ENCODE measurements at regions not wholly inside any gene's neighbourhood (a gene's known extent, or its start where the extent isn't known, plus 50 kb on each side); places are given as distances from the start of the nearest gene placed in this dataset.
"Not testable (repeated sequence)": the region's sequence is repeated elsewhere in the genome, so short reads cannot be mapped to it uniquely, and the experiment has no call there.

DNA sequence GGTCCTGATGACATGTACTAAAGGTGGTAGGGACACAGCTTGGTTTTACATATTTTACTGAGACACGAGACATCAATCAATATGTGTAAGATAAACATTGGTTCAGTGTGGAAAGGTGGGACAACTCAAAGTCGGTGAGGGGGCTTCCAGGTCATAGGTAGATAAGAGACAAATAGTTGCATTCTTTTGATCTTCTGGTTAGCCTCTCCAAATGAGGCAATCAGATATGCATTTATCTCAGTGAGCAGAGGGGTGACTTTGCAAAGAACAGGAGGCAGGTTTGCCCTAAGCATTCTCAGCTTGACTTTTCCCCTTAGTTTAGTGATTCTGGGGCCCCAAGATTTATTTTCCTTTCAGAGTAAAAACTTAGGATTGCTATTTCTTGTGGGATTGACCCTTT, 706.9 kb downstream of the GLUD2 start:
- no peaks in the 10 kb centered on the region for H3K4me1 ChIP-seq
- H3K27ac ChIP-seq (replicated peaks), result no peak overlapping the region
- DNase-seq, result no peak
- intact Hi-C loops (cut with micrococcal nuclease), result no loop called here
- no peaks in the 10 kb centered on the region for H3K9me3 ChIP-seq (replicated peaks)
- H3K27me3 ChIP-seq (ENCODE audit: low read depth), result no peaks in the 10 kb centered on the region
- H3K4me3 ChIP-seq, result no peak overlapping the region
- TF ChIP-seq, protein P1, sequence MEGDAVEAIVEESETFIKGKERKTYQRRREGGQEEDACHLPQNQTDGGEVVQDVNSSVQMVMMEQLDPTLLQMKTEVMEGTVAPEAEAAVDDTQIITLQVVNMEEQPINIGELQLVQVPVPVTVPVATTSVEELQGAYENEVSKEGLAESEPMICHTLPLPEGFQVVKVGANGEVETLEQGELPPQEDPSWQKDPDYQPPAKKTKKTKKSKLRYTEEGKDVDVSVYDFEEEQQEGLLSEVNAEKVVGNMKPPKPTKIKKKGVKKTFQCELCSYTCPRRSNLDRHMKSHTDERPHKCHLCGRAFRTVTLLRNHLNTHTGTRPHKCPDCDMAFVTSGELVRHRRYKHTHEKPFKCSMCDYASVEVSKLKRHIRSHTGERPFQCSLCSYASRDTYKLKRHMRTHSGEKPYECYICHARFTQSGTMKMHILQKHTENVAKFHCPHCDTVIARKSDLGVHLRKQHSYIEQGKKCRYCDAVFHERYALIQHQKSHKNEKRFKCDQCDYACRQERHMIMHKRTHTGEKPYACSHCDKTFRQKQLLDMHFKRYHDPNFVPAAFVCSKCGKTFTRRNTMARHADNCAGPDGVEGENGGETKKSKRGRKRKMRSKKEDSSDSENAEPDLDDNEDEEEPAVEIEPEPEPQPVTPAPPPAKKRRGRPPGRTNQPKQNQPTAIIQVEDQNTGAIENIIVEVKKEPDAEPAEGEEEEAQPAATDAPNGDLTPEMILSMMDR (IDR thresholded peaks at IDR 0.05; ENCODE audit: borderline replicate concordance), result no peak
- H3K36me3 ChIP-seq, result no peaks in the 10 kb centered on the region

GRCh38 chrX:121755541-121755940, 708.1 kb downstream of the GLUD2 start:
- Histone ChIP-seq H3K36me3 (no peaks in the 10 kb centered on the region), H3K27ac (replicated peaks) (no peak overlapping the region), H3K9me3 (replicated peaks) (no peaks in the 10 kb centered on the region), H3K27me3 (ENCODE audit: low read depth) (no peaks in the 10 kb centered on the region), H3K4me3 (no peak overlapping the region), H3K4me1 (no peaks in the 10 kb centered on the region)
- no peak for DNase-seq
- intact Hi-C loops (cut with micrococcal nuclease), result no loop called here
- TF ChIP-seq, protein P1 (IDR thresholded peaks at IDR 0.05; ENCODE audit: borderline replicate concordance), result no peak

- no peak for DNase-seq
- intact Hi-C loops (cut with micrococcal nuclease), result no loop called here
- Histone ChIP-seq H3K27ac (replicated peaks) (no peak overlapping the region), H3K4me1 (no peaks in the 10 kb centered on the region), H3K27me3 (ENCODE audit: low read depth) (no peaks in the 10 kb centered on the region), H3K4me3 (no peak overlapping the region), H3K36me3 (no peaks in the 10 kb centered on the region), H3K9me3 (replicated peaks) (no peaks in the 10 kb centered on the region)
- TF ChIP-seq, protein P1 (IDR thresholded peaks at IDR 0.05; ENCODE audit: borderline replicate concordance), result no peak
Measured at GRCh38 chrX:121761845-121762244, 714.4 kb downstream of the GLUD2 start.

- TF ChIP-seq, protein P1 (IDR thresholded peaks at IDR 0.05; ENCODE audit: borderline replicate concordance), result no peak
Measured at GRCh38 chrX:121763671-121764070, 716.3 kb downstream of the GLUD2 start.

DNA sequence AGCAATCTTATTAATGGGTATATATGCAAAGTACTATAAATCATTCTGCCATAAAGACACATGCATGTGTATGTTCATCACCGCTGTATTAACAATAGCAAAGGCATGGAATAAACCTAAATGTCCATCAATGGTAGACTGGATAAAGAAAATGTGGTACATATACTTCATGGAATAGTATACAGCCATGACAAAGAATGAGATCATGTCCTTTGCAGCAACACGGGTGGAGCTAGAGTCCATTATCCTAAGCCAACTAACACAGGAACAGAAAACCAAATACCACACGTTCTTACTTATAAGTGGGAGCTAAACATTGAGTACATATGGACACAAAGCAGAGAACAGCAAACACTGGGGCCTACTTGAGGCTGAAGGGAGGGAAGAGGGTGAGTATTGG, 720.8 kb downstream of the GLUD2 start:
- H3K27ac ChIP-seq (replicated peaks); H3K4me1 ChIP-seq; DNase-seq; H3K9me3 ChIP-seq (replicated peaks); intact Hi-C loops (cut with micrococcal nuclease); H3K4me3 ChIP-seq; H3K27me3 ChIP-seq (ENCODE audit: low read depth); H3K36me3 ChIP-seq: not testable (repeated sequence)

More at GRCh38 chrX:121763671-121764070, 716.3 kb downstream of the GLUD2 start:
- Histone ChIP-seq H3K27ac (replicated peaks) (no peak overlapping the region), H3K36me3 (no peaks in the 10 kb centered on the region), H3K27me3 (ENCODE audit: low read depth) (no peaks in the 10 kb centered on the region), H3K4me3 (no peak overlapping the region), H3K9me3 (replicated peaks) (no peaks in the 10 kb centered on the region), H3K4me1 (no peaks in the 10 kb centered on the region)
- intact Hi-C loops (cut with micrococcal nuclease), result no loop called here
- no peak for DNase-seq

DNA sequence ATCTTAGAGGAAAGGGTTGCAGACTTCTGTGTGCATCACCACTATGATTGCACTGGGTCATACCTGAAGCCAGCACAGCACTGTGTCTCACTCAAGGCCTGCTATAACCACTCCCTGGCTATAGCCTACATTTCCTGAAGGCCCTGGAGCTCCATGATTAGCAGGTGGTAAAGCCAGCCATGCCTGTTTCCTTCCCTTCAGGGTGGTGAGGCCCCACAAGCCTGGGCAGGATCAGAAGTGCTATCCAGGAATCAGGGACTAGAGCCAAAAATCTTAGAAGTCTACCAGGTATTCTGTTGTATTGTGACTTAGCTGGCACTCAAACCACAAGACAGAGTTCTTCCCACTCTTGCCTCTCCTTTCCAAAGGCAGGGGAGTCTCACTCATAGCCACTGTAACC, 734.6 kb downstream of the GLUD2 start:
- Histone ChIP-seq H3K4me3 (no peak overlapping the region), H3K27ac (replicated peaks) (no peak overlapping the region), H3K9me3 (replicated peaks) (peaks cover 4% of the 10 kb centered on the region), H3K4me1 (no peaks in the 10 kb centered on the region), H3K27me3 (ENCODE audit: low read depth) (no peaks in the 10 kb centered on the region), H3K36me3 (no peaks in the 10 kb centered on the region)
- TF ChIP-seq, protein P1 (IDR thresholded peaks at IDR 0.05; ENCODE audit: borderline replicate concordance), result no peak
- intact Hi-C loops (cut with micrococcal nuclease), result no loop called here
- no peak for DNase-seq

Measured in left ventricle myocardium inferior (tissue), 1 donor.